ENCODE measurements at regions not wholly inside any gene's neighbourhood (a gene's known extent, or its start where the extent isn't known, plus 50 kb on each side); places are given as distances from the start of the nearest gene placed in this dataset.

GRCh38 chr3:25916321-25916720 is 126.4 kb downstream of the OXSM start:
- TF ChIP-seq POLR2A (IDR thresholded peaks at IDR 0.05) (no peak), CTCF (IDR thresholded peaks at IDR 0.05) (no peak), EP300 (IDR thresholded peaks at IDR 0.05) (no peak)

Data from tibial nerve (tissue), 4 donors.